GM23248 (cell line): ENCODE measurements at regions not wholly inside any gene's neighbourhood (a gene's known extent, or its start where the extent isn't known, plus 50 kb on each side); places are given as distances from the start of the nearest gene placed in this dataset.

ENCODE experiments used
- EZH2 ChIP-seq: fragments of 200-600 bp; sonication (generic); IDR thresholded peaks from 2 replicates; pipeline ENCODE4 v1.6.1; 2018; ENCODE audit warnings: antibody characterized with exemption, mild to moderate bottlenecking; ENCODE audit not compliant: insufficient read depth, poor library complexity, severe bottlenecking
- EZH2phosphoT487 ChIP-seq: fragments of 200-600 bp; sonication (generic); IDR thresholded peaks from 2 replicates; pipeline ENCODE4 v1.6.1; 2018; ENCODE audit warnings: antibody characterized with exemption, moderate library complexity, mild to moderate bottlenecking, low read depth; ENCODE audit not compliant: insufficient read depth

GRCh38 chr12:108459149-108459548, 55.9 kb upstream of the FICD start:
- no peak for TF ChIP-seq EZH2phosphoT487
- no peak for TF ChIP-seq EZH2
